ENCODE measurements at regions not wholly inside any gene's neighbourhood (a gene's known extent, or its start where the extent isn't known, plus 50 kb on each side); places are given as distances from the start of the nearest gene placed in this dataset.
"Not testable (repeated sequence)": the region's sequence is repeated elsewhere in the genome, so short reads cannot be mapped to it uniquely, and the experiment has no call there.

DNA sequence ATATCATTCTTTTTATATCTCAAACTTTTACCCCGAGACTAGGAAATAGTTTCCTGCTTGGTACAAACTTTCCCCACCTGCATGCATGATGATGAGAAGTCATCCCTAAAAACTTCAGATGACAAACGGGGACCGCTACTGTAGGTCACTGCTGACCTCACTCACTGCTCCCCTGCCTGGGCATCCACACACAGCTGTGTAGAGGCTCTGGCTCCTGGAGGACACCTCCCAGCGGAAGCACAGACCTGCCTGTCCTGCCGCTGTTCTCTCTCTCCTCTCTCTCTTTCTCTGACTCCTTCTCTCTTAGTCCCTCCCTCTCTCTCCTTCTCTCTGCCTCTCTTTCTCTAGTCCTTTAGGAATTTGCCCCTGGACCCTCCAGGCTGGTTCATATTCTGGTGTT lies 202.9 kb upstream of the PITRM1 start:
- no peak for DNase-seq (ENCODE audit: low spot score)

DNA sequence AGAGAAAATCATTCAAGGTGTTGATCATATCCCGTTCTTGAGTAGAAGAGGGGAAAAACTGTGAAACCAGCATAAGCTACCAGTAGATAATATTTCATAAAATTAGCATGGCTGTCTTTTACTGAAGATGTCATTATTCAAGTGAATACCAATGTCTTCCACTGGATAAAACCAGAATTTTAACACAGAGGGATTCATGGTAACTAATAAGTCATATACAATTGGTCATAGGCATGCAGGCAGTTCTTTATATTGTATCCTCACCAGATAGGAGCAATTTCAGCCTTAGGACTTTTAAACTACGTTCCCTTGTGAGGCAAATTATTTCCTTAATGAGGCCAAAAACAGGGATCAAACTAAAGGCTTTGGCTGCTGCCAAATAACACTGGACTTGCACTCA lies 202.3 kb upstream of the PITRM1 start:
- DNase-seq (ENCODE audit: low spot score): no peak

DNA sequence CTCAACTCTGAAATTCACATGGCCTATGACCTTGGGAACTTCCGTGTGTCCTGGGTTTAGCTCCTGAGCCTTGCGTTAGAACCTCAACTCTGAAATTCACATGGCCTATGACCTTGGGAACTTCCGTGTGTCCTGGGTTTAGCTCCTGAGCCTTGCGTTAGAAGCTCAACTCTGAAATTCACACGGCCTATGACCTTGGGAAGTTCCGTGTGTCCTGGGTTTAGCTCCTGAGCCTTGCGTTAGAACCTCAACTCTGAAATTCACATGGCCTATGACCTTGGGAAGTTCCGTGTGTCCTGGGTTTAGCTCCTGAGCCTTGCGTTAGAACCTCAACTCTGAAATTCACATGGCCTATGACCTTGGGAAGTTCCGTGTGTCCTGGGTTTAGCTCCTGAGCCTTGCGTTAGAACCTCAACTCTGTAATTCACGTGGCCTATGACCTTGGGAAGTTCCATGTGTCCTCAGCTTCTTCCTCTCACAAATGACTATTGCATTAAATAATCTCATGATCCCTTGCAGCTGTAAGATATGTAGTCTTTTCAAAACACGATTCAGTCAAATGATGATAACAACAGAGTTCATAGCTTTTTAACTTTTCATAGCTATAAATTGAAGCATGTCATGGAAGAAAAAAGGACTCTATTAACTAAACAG lies 200.9 kb upstream of the PITRM1 start:
- DNase-seq (ENCODE audit: low spot score): not testable (repeated sequence)

DNA sequence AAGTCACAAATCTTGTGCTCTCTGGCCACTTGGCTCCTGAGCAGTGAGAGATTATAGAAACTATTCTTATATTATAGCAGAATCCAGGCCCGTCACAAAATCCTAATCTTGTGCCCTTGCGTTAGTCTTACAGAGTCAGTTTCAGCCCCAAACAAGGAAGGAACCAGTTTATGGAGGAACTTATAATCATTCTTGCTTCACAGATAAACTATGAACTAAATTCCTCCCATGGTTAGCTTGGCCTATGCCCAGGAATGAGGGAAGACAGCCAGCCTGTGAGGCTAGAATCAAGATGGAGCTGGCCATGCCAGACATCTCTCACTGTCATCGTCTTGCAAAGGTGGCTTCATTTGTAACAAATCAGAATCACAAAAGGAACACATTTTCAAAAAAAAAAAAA lies 199.7 kb upstream of the PITRM1 start:
- DNase-seq (ENCODE audit: low spot score): no peak

DNA sequence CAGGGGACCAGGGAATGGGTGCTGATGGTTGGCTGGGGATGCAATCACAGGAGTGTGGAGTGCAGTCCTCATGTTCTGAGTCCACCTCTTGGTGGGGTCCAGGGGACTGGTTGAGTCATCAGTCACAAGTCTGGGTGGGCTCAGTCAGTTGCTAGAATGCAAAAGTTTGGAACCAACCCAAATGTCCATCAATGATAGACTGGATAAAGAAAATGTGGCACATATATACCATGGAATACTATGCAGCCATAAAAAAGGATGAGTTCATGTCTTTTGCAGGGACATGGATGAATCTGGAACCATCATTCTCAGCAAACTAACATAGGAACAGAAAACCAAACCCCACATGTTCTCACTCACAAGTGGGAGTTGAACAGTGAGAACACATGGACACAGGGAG lies 199.0 kb upstream of the PITRM1 start:
- DNase-seq (ENCODE audit: low spot score): not testable (repeated sequence)

DNA sequence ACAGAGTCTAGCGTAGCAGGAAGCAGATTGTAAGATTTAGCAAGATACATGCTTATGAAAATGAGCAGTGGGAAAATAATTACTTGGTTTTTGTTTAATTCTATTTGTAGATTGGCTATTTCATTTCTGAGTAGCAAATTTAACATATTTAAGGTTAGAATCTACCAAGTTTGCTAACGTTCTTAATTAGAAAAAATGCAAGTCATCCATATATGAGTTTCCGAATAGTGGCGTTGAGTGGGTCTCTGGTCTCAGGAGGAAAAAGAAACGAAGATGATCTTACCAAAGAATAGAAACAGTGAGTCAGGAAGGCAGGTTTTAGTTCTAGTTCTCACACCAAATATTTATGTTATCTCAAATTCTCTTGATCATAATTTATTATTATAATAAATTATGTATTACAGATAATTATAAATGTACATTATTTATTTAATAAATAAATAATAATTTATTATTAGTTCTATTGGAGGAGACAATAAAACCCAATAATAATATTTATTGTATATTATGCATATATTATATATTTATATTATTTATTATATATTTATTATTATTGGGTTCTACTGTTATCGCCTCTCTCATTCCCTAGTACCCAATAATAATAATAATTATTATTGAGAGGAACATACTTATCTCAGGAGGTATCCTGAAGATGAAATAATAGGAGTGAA lies 194.3 kb upstream of the PITRM1 start:
- no peak for DNase-seq (ENCODE audit: low spot score)

DNA sequence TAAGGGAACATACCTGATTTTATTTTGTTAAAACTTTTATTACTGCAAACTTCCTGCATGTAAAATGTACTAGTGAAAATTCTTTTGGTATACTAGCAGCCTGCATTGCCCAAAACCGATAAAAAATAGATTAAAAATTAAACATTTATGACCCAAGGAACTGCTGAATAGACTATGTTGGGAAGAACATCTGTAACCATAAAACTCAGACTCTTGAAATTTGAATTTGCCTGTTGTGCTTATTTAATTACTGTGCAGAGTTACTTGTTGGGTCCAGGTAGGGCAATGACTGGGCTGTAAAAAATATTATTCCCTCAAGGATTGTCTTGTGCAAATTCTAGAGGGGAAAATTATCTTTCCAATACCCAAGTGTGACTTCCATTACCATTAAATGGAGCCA lies 193.5 kb upstream of the PITRM1 start:
- DNase-seq (ENCODE audit: low spot score): no peak

DNA sequence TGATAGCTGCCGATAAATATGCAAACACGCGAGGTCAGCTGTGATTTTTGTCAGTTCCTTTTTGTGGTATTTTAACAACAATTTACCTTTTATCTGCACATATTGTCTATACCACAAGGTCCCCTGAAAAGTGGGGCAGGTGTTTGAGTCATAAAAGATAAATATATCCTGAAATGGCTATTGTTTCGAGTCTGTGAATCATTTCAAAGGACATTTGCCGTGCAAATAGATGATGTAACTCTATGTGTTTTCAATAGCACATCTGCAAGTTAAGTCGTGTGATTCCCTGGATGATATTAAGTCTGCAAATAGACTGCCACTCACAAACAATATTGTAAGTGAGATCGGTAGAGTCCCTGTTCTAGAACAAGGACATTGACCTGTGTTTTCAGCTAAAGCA lies 193.0 kb upstream of the PITRM1 start:
- no peak for DNase-seq (ENCODE audit: low spot score)

DNA sequence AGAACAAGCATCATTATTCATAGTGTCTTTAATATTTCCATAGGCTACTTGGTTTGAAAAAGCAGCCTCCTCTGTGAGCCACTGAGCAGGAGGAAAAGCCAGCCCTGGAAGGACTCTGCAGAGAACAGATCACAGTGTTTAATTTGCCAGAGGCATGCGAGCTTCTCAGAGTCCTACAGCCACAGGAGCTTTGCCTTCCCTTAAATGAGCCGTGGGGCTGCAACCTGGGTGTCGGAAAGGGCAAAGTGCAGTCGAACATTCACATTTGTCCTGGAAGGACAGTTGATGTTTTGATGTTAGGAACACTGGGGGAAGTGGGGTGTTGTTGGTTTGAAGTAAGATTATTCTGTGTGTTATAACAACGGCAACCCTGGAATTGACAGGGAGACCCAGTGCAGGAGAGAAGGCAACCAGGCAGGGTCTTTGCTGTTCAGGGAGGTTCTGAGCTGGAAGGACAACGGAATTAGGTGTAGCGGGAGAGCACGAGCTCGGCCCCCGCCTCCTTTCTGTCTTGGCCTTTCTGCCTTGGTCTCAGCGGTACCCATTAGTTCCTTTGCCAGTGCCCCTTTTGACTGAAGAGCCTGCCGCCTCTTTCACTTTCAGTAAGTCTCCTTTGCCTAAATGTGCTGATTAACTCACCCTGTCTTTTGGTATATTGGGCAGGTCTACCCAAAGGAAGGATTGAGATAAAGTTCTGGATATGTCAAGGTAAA lies 192.3 kb upstream of the PITRM1 start:
- no peak for DNase-seq (ENCODE audit: low spot score)

DNA sequence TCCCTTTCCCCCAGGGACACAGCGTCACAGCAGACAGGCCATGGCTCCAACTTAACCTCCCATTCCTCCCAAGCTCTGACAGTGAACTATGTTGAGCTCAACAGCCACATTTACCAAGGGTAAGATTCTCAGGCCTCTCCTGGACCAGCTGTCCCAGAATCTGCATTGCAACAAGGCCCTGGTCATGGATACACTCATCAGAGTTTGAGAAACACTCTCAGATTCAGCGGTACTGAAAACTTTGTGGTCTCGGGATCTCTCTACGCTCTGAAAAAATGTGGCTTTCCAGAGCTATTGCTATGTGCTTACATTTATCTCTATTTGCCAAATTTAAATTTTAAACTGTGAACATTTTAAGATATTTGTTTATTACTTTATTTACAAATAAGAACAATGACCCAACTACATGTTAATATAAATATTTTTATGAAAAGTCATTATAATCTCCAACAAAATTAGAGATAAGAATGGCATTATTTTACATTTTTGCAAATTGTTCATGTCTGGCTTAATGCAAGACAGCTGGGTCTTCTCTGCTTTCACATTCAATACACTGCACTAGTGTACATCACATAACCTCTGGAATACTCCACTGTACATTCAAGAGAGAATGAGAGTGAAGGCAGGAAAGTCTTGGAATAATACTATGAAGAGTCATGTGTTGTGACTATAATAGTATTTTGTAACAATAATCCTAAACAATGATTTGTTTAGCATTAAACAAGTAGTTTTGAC lies 190.9 kb upstream of the PITRM1 start:
- no peak for DNase-seq (ENCODE audit: low spot score)

DNA sequence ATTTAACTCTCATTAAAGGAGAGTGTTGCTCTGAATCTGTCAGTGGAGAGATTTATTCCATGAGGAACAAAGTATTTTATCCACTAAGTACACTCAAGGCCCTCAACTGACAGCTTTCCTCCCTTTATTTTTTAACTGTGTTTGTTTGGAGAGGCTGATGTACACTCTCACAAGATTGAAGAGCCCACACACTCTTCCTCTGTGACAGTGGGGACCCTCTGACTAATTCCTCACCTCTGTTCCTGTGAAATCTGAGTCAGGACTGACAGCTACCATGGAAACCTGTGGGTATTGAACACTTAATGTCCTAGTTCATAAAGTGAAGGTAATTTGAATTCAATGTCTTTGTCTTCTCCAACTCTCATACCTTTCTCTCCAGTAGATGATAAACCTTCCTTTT lies 189.8 kb upstream of the PITRM1 start:
- no peak for DNase-seq (ENCODE audit: low spot score)

DNA sequence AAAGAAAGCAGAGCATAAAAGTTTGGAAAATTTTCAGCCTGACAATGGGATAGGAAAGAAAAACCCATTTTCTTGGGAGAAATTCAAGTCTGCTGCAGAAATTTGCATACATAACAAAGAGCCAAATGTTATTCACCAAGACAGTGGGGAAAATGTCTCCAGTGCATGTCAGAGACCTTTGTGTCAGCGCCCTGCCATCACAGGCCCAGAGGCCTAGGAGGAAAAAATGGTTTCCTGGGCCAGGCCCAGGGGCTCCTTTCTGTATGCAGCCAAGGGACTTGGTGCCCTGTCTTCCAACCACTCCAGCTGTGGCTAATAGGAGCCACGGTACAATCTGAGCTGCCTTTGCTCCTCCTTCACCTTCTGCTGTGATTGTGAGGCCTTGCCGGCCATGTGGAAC lies 189.1 kb upstream of the PITRM1 start:
- DNase-seq (ENCODE audit: low spot score): no peak

DNA sequence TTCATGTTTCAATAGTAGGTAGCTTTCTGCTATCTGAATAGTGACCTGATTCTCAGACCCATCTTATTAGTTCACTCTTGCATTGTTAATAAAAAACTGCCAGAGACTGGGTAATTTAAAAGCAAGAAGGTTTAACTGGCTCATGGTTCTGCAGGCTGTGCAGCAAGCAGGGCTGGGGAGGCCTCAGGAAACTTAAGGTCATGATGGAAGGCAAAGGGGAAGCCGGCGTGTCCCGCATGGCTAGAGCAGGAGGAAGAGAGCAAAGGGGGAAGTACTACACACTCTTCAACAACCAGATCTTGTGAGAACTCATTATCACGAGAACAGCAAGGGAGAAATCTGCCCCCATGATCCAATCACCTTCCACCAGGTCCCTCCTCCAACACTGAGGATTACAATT lies 185.2 kb upstream of the PITRM1 start:
- no peak for DNase-seq (ENCODE audit: low spot score)

DNA sequence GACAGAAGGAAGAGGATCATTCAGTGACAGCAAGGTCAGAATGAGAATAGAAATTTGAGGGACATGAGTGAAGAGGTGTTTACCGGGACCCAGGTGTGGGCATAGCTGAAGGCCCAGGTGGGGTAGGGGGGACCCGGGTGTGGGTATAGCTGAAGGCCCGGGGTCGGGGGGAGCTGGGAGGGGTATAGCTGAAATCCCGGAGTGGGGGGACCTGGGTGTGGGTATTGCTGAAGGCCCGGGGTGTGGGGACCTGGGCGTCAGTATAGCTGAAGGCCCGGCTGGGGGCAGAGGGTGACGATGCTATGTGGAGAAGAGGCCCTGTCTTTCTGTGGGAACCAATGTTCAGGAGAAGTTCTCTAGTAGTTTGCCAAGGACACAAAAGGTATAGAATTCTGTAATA lies 183.0 kb upstream of the PITRM1 start:
- no peak for DNase-seq (ENCODE audit: low spot score)

DNA sequence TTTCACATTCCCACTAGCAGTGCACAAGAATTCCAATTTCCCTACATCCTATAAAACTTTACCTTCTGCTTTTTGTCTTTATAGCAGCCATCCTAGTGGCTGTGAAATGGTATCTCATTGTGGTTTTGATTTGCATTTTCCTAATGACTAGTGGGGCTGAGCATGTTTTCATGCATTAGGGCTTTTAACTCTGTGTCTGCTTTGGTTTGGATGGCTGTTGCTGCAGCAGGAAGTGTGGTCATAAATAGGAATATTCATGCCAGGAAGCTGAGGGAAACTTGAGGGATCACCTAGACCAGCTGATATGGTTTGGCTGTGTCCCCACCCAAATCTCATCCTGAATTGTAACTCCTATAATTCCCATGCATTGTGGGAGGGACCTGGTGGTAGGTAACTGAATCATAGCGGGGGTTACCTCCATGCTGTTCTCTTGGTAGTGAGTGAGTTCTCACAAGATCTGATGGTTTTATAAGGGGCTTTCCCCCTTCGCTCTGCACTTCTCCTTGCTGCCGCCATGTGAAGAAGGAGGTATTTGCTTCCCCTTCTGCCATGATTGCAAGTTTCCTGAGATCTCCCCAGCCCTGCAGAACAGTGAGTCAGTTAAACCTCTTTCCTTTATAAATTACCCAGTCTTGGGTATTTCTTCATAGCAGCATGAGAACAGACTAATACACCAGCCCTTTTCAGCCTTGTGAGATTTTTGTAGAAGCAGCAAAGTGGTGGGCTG lies 181.8 kb upstream of the PITRM1 start:
- no peak for DNase-seq (ENCODE audit: low spot score)

DNA sequence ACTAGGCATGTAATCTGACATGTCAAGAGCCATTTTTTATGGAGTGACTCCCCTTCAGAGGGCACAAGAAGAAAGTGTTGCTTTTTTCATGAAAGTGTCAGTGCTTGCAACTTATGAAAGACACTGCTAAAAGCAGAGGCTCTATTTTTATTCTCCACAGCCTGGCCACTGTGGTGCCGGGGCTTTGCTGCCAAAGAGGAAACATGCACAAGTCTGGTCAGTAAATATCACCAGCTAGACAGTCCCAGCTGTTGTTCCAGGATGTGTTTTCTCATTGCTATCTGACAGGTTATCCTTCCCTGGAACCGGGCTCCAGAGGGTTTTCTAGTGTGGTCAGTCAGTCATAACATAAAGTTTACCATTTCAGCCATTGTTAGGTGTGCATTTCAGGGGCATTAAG lies 180.7 kb upstream of the PITRM1 start:
- DNase-seq (ENCODE audit: low spot score): peak; percentile 42

DNA sequence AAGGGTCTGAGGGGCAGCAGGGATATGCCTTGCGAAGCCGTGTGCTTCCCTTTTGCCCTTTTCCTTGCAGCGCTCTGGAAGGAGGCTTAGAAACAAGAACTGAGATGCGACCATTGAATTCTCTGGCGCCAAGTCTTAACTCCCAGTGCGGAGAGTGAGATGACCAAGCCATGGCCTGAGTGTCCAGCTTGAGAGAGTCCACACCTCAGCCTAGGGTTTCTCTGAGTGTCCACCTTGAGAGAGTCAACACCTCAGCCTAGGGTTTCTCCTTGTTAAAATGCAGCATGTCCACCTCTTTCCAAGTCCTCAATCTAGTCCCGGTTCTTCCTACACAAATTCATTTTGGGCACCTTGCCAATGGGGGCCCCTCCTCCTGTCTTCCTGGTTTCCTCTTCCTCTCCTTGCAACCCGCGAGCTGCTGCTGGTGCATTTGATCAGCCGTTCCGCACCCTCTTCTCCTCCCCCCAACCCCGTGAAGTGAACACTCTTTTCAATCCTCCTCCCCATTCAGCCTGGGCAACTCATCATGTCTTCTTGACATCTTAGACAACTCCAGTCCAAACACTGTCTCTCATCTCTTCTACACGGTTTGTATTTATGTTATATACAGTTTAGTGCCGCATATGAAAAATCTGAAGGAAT lies 178.2 kb upstream of the PITRM1 start:
- DNase-seq (ENCODE audit: low spot score): no peak

DNA sequence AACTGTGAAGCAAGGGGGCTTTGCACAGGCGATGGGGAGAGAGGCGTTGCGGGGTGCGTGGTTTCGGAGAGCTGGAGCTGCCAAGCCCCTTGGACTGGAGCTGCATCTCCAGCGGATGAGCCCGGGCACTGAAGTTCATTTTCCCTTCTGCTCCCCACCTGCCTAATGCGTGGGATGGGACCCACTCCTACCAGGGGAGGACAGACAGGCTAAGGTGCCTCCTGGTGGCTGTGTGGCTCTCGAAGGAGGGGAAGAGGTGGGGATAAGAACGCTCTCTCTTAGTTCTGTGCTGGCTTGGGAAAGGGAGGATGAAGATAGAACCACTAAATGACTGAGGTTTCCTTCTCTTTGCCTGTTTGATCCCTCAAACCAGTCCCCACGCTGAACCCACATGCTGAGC lies 177.6 kb upstream of the PITRM1 start:
- DNase-seq (ENCODE audit: low spot score): no peak

DNA sequence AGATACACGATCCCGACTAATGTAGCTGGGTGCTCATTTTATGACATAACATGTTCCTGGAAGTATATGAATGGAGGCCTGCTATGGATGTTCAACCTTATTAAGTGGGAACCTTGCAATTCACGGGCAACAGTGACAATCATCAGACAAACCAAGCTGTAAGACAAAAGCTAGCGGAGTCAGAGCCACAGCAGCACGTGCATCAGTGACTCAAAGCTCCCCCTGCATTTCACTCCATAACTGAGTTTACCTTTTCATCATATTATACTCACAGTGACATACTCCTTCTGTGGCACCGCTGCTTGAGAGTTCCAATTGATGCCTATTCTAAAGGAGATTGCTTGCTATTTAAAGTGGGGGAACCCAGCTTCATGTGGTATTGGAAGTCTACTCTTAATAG lies 176.0 kb upstream of the PITRM1 start:
- no peak for DNase-seq (ENCODE audit: low spot score)

DNA sequence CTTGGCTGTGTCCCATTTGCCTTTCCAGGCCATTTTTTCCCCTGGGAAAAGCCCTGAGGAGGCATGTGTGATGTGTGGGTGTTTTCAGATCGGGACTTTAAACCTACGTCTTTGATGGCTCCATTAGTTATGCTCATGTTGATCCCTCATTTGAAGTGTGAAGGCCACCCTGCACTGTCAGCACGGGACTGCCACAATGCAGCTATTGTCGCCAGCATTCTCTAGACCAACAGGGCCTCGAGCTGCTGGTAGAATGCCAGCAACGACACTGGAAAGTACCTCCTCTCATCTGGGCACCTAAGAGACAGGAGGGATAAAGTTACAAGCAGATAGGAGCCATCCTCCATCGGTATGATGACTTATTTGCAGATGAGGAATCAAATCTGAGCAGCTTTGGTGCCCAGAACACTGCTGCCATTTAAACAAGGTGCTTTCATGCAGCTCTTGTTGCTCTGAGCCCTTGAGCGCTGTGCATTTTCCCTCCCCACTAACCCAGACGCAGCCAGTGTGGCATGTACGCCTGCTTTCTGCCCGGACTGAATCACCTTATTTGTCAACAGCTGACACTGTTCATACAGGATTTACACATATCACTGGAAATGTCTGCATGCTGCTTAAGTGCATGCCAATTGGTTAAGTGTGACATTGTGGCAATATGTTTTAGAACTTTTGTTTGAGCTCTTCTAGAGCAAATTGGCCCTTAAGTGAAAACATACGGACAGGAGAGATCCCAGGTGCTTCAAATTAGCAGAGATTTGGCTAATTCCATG lies 175.0 kb upstream of the PITRM1 start:
- DNase-seq (ENCODE audit: low spot score): no peak

DNA sequence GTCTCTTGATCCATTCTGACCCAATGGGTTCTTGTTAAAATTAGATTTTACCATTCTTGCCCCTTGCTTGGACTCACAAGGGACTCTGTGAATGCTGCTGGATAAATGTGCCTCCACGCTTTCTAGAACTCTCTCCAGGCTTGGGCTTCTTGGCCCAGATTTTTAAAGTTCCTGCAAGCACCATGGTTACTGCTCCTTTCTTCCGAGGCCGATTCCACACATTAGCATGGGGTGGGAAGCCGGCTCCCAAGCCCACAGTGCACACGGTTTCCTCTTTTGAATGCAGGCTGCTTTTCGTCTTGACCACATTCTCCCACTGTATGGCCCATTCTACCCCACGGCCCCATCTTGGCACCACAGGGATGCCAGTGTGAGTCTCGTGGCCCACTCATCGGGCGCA lies 174.3 kb upstream of the PITRM1 start:
- DNase-seq (ENCODE audit: low spot score): no peak
